ENCODE measurements at regions not wholly inside any gene's neighbourhood (a gene's known extent, or its start where the extent isn't known, plus 50 kb on each side); places are given as distances from the start of the nearest gene placed in this dataset.

DNA sequence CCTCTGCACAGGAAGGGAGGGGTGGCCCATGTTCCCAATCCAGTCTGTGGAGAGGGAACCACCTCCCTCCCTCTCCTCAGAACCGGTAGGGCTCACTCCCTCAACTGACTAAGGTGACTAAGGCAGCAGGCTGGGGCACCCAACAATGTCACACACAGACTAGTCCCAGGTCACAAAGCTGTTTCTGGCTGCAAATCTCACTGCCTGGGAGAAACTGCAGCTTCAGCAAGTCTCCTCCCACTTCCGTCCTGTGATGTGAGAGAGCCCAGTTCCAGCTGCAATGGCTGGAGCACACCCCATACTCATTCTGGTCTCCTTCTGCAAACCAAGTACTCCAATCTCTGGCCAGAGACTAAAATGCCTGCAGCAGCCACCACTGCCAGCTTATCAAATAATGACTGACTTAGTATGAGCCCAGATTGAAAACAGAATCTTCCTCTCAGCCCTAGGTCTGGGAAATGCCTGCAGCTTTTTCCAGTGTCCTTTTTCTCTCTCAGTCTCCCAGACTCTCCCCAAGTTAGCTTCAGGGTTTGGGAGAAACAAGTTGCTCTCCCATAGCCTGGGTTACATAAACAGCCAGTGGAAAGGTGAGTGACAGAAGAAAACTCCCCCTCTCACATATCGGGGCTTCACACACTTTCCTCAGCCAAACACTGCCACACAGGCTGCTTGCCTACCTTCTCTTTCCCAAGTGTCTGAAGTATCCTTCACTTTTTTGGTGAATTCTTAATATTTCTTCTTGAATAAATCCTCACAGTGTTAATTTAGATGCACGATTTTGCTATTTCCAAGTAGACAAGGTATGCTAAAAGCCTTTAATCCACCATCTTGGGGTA is 247.4 kb upstream of the RASA1 start:
- TF ChIP-seq, protein P1, sequence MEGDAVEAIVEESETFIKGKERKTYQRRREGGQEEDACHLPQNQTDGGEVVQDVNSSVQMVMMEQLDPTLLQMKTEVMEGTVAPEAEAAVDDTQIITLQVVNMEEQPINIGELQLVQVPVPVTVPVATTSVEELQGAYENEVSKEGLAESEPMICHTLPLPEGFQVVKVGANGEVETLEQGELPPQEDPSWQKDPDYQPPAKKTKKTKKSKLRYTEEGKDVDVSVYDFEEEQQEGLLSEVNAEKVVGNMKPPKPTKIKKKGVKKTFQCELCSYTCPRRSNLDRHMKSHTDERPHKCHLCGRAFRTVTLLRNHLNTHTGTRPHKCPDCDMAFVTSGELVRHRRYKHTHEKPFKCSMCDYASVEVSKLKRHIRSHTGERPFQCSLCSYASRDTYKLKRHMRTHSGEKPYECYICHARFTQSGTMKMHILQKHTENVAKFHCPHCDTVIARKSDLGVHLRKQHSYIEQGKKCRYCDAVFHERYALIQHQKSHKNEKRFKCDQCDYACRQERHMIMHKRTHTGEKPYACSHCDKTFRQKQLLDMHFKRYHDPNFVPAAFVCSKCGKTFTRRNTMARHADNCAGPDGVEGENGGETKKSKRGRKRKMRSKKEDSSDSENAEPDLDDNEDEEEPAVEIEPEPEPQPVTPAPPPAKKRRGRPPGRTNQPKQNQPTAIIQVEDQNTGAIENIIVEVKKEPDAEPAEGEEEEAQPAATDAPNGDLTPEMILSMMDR (conservative IDR thresholded peaks at IDR 0.05; ENCODE audit: low read depth, low read length) = no peak
- TF ChIP-seq CHD1 (IDR thresholded peaks at IDR 0.05; ENCODE audit: low read depth, low read length) (no peak), RCOR1 (IDR thresholded peaks at IDR 0.05; ENCODE audit: insufficient replicate concordance, low read length) (no peak), RAD21 (IDR thresholded peaks at IDR 0.05; ENCODE audit: low read length) (no peak), POLR2A (IDR thresholded peaks at IDR 0.05; ENCODE audit: low read depth, low read length) (no peak), MAZ (IDR thresholded peaks at IDR 0.05; ENCODE audit: borderline replicate concordance, low read depth, low read length) (no peak)
- TF ChIP-seq, protein P2, sequence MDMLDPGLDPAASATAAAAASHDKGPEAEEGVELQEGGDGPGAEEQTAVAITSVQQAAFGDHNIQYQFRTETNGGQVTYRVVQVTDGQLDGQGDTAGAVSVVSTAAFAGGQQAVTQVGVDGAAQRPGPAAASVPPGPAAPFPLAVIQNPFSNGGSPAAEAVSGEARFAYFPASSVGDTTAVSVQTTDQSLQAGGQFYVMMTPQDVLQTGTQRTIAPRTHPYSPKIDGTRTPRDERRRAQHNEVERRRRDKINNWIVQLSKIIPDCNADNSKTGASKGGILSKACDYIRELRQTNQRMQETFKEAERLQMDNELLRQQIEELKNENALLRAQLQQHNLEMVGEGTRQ (IDR thresholded peaks at IDR 0.05; ENCODE audit: low read depth, low read length) = no peak
